GM18508 (cell line): ENCODE measurements at regions not wholly inside any gene's neighbourhood (a gene's known extent, or its start where the extent isn't known, plus 50 kb on each side); places are given as distances from the start of the nearest gene placed in this dataset.
"Not testable (repeated sequence)": the region's sequence is repeated elsewhere in the genome, so short reads cannot be mapped to it uniquely, and the experiment has no call there.

Source experiments
- ATAC-seq: cut with Tn5 transposase; IDR thresholded peaks from one replicate; pipeline ENCODE4 v1.9.1; 2021; ENCODE audit warnings: moderate number of reproducible peaks; ENCODE audit not compliant: insufficient read depth, unreplicated experiment

- no peak for ATAC-seq
These were observed 1229.8 kb upstream of the WWC1 start for GRCh38 chr5:167061695-167062094.

- ATAC-seq = no peak
These were observed 1228.3 kb upstream of the WWC1 start for GRCh38 chr5:167063116-167063515.

GRCh38 chr5:167063788-167064187, 1227.7 kb upstream of the WWC1 start:
- no peak for ATAC-seq

GRCh38 chr5:167064198-167064776, 1227.2 kb upstream of the WWC1 start:
- ATAC-seq = no peak

- no peak for ATAC-seq
These were observed 1225.7 kb upstream of the WWC1 start for GRCh38 chr5:167065794-167066193.

GRCh38 chr5:167071981-167072610, 1219.3 kb upstream of the WWC1 start:
- ATAC-seq = no peak

- no peak for ATAC-seq
These were observed 1209.9 kb upstream of the WWC1 start for GRCh38 chr5:167081561-167081960.

- no peak for ATAC-seq
These were observed 1194.6 kb upstream of the WWC1 start for GRCh38 chr5:167096816-167097215.

- no peak for ATAC-seq
These were observed 1187.1 kb upstream of the WWC1 start for GRCh38 chr5:167104351-167104750.

- no peak for ATAC-seq
These were observed 1185.5 kb upstream of the WWC1 start for GRCh38 chr5:167105941-167106340.

- no peak for ATAC-seq
These were observed 1183.8 kb upstream of the WWC1 start for GRCh38 chr5:167107684-167108083.

GRCh38 chr5:167108266-167108665, 1183.2 kb upstream of the WWC1 start:
- ATAC-seq = not testable (repeated sequence)

- no peak for ATAC-seq
These were observed 1178.9 kb upstream of the WWC1 start for GRCh38 chr5:167112556-167112955.

- no peak for ATAC-seq
These were observed 1169.2 kb upstream of the WWC1 start for GRCh38 chr5:167122267-167122666.

- ATAC-seq = no peak
These were observed 1168.3 kb upstream of the WWC1 start for GRCh38 chr5:167123126-167123525.

GRCh38 chr5:167128581-167128980, 1162.9 kb upstream of the WWC1 start:
- ATAC-seq = no peak

- no peak for ATAC-seq
These were observed 1150.7 kb upstream of the WWC1 start for GRCh38 chr5:167140548-167141291.

GRCh38 chr5:167143716-167144115, 1147.7 kb upstream of the WWC1 start:
- ATAC-seq = no peak

- no peak for ATAC-seq
These were observed 1145.6 kb upstream of the WWC1 start for GRCh38 chr5:167145841-167146240.

- ATAC-seq = no peak
These were observed 1143.6 kb upstream of the WWC1 start for GRCh38 chr5:167147879-167148278.

GRCh38 chr5:167150661-167151060, 1140.8 kb upstream of the WWC1 start:
- no peak for ATAC-seq

GRCh38 chr5:167152561-167152960, 1138.9 kb upstream of the WWC1 start:
- ATAC-seq = no peak
